CD4-positive, alpha-beta T cell treated with Interleukin-6 for 4 hours (primary cell): ENCODE measurements at regions not wholly inside any gene's neighbourhood (a gene's known extent, or its start where the extent isn't known, plus 50 kb on each side); places are given as distances from the start of the nearest gene placed in this dataset.

Experiments
- DNase-seq: peaks from one replicate; pipeline ENCODE4 v3.0.0-alpha.2; 2020; ENCODE audit warnings: mixed read lengths

- no peak for DNase-seq
Observed at GRCh38 chr20:60064554-60065196, 106.5 kb downstream of the CDH26 start.

DNA sequence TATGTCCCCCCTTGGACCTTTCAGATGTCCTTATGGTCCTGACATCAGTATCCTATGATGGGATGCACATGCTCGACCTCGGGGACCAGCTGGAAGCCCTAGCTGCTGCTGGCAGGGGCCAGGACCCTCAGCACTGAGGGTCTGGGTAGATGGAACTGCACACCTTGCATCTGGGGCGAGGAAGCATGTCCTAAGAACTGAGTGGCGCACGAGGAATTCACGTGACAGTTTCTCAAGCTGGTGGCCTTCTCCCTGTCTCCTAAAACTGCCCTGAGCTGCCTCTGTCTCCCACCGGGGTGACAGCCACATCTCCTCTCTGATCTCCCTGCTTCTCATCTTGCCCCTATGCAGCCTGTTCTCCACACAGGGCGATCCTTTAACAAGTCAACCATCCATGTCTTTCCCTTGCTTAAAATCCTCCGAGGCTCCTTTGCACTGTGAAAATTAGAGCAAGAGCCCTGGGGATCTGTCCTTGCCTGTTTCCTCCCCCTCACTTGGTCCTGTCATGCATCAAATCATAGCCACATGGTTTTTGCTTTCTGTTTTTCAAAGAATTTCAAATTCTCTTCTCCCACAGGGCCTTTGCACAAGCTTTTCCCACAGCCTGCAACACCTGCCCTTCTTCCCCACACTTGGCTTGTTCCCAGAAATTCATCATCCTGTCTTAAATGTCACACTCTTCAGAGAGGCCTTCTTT lies 107.7 kb downstream of the CDH26 start:
- no peak for DNase-seq

DNA sequence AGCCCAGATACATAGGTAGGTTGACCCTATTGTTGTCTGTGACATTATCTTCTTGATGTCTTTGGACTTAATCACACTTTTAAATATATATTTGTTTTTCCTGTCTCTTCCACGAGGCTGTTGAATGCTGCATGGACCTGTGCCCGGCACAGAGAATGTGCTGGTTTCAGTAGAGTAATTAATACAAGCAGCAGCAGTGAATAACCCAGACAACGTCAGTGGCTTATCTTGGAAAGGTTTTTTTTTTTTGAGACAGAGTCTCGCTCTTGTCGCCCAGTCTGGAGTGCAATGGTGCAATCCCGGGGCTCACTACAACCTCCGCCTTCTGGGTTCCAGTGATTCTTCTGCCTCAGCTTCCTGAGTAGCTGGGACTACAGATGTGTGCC lies 108.2 kb downstream of the CDH26 start:
- no peak for DNase-seq

DNA sequence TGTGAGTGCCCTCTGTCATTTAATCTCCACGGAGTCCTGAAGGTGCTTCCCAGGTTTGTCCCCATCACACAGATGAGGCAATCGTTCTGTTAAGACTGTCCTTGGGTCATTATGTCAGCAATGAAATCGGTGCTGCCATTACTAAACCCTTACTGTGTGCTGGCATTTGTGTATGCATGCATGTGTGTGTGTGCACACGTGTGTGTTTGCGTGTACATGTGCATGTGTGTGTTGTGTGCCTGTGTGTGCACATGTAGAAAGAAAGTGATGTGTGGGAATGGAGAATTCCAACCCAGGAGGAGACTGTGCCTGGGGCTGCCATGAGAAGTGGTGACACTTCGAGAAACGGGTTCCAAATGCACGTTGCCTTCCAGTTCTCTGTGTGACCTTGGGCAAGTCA lies 110.3 kb downstream of the CDH26 start:
- DNase-seq = no peak

DNA sequence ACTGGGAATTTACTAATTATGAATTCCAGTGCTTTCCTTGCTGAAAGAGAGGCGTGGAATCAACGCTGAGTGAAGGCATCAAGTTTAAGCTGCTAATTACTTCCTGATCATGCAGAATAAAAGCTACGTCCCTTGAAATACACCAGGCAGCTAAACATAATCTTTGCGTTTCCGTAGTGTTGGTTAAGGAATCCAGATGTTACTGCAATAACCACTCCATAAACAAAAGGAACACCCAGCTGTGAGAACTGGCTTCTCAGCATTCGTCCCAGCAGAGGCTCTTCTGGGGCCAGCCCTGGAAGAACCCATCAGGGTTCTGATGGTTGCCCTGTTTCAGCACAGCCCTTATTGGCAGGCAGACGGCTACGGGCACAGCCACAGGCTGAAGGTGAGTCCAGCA lies 111.4 kb downstream of the CDH26 start:
- no peak for DNase-seq

DNA sequence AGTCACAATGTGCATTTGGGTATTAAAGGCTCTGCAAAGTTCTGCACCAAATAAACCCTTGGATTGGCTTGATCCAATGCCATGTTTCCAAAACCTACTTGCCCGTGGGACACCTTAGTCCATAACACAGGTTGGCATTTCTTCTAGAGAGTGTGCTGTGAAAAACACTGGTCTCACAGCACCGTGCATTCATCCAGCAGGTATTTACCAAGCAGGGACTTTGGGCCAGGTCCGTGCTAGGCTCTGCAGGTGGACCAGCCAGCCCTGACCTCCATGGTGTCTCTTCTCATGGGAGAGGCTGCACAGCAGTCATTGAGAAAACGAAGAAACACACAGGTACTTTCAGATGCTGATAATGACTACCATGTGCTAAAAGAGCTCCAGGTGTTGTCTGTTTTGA lies 112.6 kb downstream of the CDH26 start:
- no peak for DNase-seq

DNA sequence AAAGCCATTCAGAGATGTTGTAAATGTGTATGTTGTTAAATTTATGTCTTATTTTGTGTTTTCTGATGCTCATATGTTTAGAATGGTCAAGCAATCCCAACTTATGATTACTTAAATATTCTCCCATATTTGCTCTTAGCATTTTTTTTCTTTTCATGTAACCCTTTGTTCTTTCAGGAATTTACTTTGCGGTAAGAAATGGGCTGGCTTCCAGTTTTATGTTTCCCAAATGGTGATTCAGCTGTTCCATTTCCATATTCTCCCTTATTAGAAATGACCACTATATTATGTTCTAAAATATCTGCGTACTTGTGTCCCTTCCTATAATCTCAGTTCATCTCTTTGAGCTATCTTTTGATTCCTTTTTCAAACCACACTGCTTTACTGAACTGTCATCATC lies 113.7 kb downstream of the CDH26 start:
- DNase-seq = no peak

DNA sequence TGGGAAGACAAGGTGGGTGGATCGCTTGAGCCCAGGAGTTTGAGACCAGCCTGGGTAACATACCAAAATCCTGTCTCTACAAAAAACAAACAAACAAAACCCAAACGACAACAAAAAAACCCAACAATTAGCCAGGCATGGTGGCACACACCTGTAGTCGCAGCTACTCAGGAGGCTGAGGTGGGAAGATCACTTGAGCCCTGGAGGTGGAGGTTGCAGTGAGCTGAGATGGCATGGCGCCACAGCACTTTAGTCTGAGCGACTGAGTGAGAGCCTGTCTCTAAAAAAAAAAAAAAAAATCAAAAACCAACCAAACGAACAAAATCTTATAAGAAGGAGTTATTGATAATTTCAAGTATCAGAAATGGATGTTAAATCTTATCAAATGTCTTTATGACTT lies 114.9 kb downstream of the CDH26 start:
- DNase-seq = no peak

DNA sequence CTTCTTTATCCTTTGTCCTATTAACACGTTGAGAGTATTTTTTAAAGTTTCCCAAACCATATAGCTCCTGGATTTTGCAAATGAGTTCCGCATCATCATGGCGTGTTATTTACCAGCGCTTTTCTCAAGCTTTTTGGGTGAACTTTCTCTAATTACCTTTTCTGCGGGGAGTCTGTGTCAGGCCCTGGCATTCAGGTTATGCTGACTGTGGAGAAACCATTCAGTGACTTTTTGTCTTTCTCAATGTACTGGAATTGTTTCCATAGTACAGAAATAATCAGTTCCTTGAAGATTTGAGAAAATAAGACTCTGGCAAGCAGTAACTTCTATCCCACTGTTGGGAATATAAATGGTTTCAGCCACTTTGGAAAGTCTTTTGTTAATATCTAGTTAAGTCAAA lies 115.3 kb downstream of the CDH26 start:
- no peak for DNase-seq

- DNase-seq = no peak
Observed at GRCh38 chr20:60074276-60074675, 116.1 kb downstream of the CDH26 start.

DNA sequence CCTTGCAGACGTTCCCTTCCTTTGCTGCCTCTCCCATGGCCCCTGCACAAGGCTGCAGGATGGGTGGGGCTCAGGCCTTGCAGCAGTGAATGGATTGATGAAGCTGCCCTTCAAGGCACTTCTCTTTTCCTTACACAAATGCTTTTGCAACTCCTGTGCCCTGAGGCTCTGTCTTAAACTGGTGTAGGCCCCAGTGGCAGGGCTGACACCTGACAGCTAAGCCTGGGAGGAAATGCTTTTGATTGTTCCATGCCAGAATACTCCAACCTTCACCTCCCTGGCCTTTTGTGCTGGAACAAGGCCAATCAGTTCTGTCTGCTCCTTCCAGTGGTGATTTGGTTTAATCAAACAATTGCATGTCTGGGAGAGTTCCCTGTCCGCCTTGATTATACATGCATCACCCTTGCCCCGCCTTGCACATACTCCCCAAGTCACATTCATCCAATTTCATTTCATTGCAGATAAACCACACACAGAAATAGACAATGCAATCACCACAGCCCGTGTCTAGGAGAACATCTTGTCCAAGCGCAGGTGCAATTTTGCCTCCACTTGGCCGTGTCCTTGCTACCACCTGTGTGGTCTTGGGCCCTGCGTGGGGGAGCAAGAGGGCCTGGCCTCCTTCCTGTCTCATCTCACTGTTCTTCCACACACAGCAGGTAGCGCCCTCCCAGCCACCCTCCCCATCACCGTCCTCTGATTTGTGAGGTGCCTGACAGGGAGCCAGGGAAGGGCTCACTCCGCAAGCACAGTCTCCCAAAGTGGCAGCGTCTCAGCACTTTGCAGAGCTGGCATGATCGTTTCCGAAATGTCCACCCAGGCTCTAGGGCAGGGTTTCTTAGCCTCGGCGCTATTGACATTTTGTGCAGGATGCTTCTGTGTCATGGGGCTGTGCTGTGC lies 120.4 kb downstream of the CDH26 start:
- no peak for DNase-seq

DNA sequence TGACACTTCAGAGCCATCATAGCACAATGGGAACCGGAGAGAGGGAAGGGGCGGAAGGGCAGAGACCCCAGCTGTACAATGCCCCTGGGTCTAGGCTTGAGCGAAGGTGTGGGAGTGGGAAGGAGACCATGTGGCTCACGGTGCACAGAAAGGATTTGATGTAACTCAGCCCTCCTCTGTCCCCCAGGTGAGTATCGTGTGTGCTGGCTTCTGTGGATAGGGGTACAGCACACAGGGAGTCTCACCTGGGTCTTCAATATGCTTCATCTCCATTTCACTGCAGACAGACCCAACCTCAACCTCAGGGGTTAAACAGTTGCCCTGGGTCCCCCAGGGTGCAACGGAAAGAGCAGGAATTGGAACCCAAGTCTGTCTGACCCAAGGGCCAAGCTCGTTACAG lies 122.2 kb downstream of the CDH26 start:
- no peak for DNase-seq

GRCh38 chr20:60085551-60086132 lies 127.4 kb downstream of the CDH26 start:
- no peak for DNase-seq

DNA sequence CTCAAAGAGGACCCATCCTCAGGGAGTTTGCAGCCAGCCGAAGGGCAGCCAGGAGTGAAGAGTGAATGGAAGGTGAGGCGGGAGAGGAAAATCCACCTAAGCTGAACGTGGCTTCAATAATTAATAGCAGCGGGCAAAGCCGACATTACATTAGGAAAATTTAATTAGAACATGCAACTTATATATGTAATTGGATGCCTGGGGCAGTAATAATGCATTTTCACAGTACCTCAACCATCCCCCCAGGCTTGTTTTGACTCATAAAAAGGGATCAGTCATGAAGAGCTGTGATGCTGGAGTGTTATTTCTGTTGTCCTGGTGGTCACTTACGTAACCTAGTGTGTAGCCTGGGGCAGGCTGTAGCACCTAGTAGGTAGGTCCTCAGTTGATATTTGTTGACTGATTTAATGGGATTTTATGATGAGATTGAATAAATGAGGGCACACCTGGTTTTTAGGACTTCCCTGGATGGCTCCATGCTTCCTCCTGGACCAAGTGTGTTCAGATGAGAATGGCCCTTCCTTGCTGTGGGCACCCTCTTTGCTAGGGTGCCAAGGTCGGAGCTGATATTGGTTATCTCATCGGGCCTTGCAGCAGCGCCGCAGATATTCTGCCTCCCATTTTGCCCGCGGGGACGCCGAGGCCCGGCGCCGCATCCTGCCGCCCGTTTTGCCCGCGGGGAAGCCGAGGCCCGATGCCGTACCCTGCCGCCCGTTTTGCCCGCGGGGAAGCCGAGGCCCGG lies 128.8 kb downstream of the CDH26 start:
- no peak for DNase-seq

DNA sequence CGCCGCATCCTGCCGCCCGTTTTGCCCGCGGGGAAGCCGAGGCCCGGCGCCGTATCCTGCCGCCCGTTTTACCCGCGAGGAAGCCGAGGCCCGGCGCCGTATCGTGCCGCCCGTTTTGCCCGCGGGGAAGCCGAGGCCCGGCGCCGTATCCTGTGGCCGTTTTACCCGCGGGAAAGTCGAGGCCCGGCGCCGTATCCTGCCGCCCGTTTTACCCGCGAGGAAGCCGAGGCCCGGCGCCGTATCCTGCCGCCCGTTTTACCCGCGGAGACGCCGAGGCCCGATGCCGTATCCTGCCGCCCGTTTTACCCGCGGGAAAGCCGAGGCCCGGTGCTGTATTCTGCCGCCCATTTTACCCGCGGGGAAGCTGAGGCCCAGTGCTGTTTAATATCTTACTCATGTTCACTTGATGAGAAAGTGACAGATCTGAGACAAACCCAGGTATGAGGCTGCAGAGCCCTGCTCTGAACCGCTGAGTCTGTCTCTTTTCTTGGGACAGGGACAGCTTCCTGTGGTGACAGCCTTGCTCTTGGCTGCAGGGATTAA lies 129.4 kb downstream of the CDH26 start:
- DNase-seq = peak; percentile 7

- no peak for DNase-seq
Observed at GRCh38 chr20:60088236-60088635, 130.0 kb downstream of the CDH26 start.

DNA sequence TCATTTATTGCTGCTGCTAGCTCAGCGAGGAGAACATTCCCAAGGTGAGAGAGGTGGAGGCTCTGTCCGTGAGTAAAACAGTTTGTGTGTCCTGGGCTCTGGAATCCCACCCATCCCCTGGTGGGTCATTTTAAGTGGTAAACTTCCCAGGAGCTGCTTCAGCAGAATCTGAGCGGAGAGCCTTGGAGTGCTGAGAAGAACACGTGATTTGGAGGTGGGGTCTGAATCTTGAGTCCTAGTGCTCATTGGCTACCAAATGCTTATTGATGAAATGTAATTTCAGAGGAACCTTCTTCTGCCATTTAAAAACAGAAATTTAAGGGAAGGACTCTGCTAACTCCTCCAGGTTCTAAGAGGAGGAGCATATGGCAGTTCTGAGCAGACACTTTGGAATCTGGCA lies 132.4 kb downstream of the CDH26 start:
- DNase-seq = no peak

DNA sequence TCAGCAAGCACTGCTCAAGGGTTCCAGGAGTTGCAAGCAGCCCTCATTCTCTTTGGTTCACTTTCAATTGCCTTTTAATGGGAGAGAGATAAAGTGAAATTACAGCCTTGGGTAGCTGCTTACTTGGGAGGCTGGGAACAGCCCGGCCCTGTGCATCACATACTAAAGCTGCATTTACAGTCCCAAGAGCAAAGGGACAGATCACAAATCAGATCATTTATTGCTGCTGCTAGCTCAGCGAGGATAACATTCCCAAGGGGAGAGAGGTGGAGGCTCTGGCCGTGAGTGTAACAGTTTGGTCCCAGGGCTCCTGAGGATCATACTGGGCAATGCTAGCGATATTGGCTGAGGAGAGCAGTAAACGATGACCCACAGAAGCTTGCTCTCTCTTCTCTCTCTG lies 133.1 kb downstream of the CDH26 start:
- DNase-seq = no peak

GRCh38 chr20:60091861-60092260 lies 133.6 kb downstream of the CDH26 start:
- DNase-seq = no peak

GRCh38 chr20:60092729-60093128 lies 134.5 kb downstream of the CDH26 start:
- DNase-seq = no peak

DNA sequence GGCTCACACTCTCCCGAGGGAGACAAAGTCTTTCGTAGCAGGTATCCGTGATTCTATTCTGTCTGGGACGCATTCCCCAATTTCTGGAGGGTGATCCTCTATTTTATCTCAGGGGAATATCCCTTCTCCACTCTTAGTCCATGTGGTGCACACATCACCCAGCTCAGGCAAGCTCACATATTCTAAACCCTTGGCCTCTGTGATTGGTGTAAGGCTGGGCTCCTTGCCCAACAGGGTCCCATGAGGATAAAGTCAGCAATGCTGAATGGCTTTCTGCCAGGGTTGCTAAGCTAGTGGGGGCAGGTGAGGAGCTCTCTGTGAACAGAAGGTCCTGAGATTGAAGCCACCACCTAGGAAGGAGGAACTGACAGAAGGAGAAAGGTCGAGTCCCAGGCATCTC lies 137.2 kb downstream of the CDH26 start:
- DNase-seq = no peak

DNA sequence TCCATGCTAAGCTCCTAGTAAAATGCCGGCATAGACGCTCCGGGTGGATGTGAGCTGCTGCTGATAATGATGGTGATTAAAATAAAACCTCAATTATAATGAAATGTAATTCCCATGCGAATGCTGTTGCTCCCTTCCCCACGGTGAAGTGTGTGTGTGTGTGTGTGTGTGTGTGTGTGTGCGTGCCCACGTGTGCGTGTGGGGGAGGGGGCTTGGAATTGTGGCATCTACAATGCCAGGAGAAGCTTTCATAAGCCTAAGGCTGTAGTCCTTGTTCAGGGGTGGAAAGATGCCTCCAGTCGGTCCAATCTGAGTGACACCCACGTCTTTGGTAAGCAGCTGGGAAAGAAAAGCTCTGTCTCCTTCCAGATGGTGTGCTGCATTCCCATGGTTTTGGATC lies 137.9 kb downstream of the CDH26 start:
- DNase-seq = no peak

DNA sequence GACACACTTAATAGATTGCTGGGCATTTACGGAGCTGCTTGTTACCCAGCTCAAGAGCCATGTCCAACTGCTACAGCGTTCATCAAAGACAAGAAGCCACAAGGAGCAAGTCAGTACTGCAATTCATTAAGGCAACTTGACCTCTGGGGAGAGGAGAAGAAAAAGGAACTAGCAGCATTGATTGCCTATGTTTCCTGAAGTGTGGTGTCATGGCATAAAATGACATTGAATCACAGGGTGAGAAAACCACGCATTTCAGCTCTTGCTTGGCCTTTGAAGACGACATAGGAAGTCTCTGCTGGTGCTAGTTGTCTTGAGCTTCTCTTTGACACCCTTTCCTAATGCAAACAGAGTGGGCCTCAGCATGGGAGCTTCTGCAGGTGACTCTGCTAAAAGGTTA lies 139.1 kb downstream of the CDH26 start:
- no peak for DNase-seq
